GM23248 (cell line): ENCODE measurements at regions not wholly inside any gene's neighbourhood (a gene's known extent, or its start where the extent isn't known, plus 50 kb on each side); places are given as distances from the start of the nearest gene placed in this dataset.

Experiments
- DNase-seq: peaks from one replicate; pipeline ENCODE4 v3.0.0-alpha.2; 2015
- H2AFZ ChIP-seq: fragments of 200-600 bp; sonication (generic); 2 replicates; pipeline ENCODE4 v1.6.1; 2016; ENCODE audit warnings: antibody characterized with exemption
- H3F3A ChIP-seq: fragments of 200-600 bp; sonication (generic); 2 replicates; pipeline ENCODE4 v1.6.1; 2016; ENCODE audit warnings: mild to moderate bottlenecking, antibody characterized with exemption, mixed run types; ENCODE audit not compliant: insufficient read depth
- H3K27ac ChIP-seq: fragments of 200-600 bp; sonication (generic); 2 replicates; pipeline ENCODE4 v1.5.1; 2016; ENCODE audit warnings: mild to moderate bottlenecking
- H3K27me3 ChIP-seq: fragments of 200-600 bp; sonication (generic); replicated peaks from 2 replicates; pipeline ENCODE4 v1.6.1; 2016; ENCODE audit warnings: mild to moderate bottlenecking; ENCODE audit not compliant: insufficient read depth
- H3K36me3 ChIP-seq: fragments of 200-600 bp; sonication (generic); 2 replicates; pipeline ENCODE4 v1.6.1; 2016; ENCODE audit warnings: low read depth, mild to moderate bottlenecking
- H3K4me1 ChIP-seq: fragments of 200-600 bp; sonication (generic); 2 replicates; pipeline ENCODE4 v1.6.1; 2016; ENCODE audit warnings: mild to moderate bottlenecking; ENCODE audit not compliant: insufficient read depth
- H3K4me2 ChIP-seq: fragments of 200-600 bp; sonication (generic); one replicate; pipeline ENCODE4 v1.6.1; 2016; ENCODE audit warnings: mild to moderate bottlenecking; ENCODE audit not compliant: unreplicated experiment
- H3K4me3 ChIP-seq: fragments of 200-600 bp; sonication (generic); 2 replicates; pipeline ENCODE4 v1.5.1; 2016; ENCODE audit warnings: mild to moderate bottlenecking
- H3K79me2 ChIP-seq: fragments of 200-600 bp; sonication (generic); 2 replicates; pipeline ENCODE4 v1.6.1; 2016; ENCODE audit warnings: mild to moderate bottlenecking; ENCODE audit not compliant: insufficient read depth
- H3K9ac ChIP-seq: fragments of 200-600 bp; sonication (generic); 2 replicates; pipeline ENCODE4 v1.6.1; 2016; ENCODE audit warnings: mild to moderate bottlenecking
- H3K9me2 ChIP-seq: fragments of 200-600 bp; sonication (generic); 2 replicates; pipeline ENCODE4 v1.6.1; 2016; ENCODE audit warnings: mixed run types, mild to moderate bottlenecking, moderate library complexity; ENCODE audit not compliant: insufficient read depth
- H3K9me3 ChIP-seq: fragments of 200-600 bp; sonication (generic); one replicate; pipeline ENCODE4 v1.6.1; 2017; ENCODE audit warnings: low read depth
- H4K20me1 ChIP-seq: fragments of 200-600 bp; sonication (generic); 2 replicates; pipeline ENCODE4 v1.6.0; 2016; ENCODE audit not compliant: insufficient read depth
- EZH2 ChIP-seq: fragments of 200-600 bp; sonication (generic); IDR thresholded peaks from 2 replicates; pipeline ENCODE4 v1.6.1; 2018; ENCODE audit warnings: antibody characterized with exemption, mild to moderate bottlenecking; ENCODE audit not compliant: insufficient read depth, poor library complexity, severe bottlenecking
- EZH2phosphoT487 ChIP-seq: fragments of 200-600 bp; sonication (generic); IDR thresholded peaks from 2 replicates; pipeline ENCODE4 v1.6.1; 2018; ENCODE audit warnings: antibody characterized with exemption, moderate library complexity, mild to moderate bottlenecking, low read depth; ENCODE audit not compliant: insufficient read depth
- WGBS, 2 experiments: methylation state at CpG; one replicate each; pipeline ENCODE4 v1.1.6; 2015 to 2017; ENCODE audit warnings: low lambda C conversion rate in 2 of 2, low coverage in 1 of 2; ENCODE audit errors: missing lambda C conversion rate in 2 of 2; 5-methylcytosine and 5-hydroxymethylcytosine counted together
- in situ Hi-C: fragments of 300-500 bp; cut with MboI; formaldehyde crosslinking; loops from 2 replicates; pipeline ENCODE4 v1.15.0; 2020

DNA sequence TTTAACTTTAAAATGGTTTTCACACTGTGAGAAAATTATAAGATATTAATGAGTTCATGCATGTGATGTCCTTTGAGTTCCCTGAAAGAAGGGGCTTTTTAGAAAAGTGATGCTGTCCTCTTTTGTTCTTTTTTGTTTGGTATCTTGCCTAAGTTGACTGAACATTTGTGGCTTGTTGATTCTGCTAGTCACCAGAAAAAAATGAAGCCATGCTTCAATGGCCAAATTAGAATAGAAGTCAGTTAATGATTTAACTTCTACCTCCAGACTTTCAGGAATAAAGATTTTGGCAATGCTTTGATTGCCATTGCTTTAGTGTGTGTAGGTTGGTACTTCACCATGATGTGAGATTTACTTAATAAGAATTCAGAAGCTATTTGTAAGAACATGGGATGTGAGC lies 260.6 kb upstream of the NECTIN3 start:
- no peaks in the 10 kb centered on the region for H3K9me2 ChIP-seq
- H3K9ac ChIP-seq, result peak overlapping the region; percentile 49
- no peaks in the 10 kb centered on the region for H3K36me3 ChIP-seq
- TF ChIP-seq EZH2 (no peak), EZH2phosphoT487 (no peak)
- no peak overlapping the region for H3K4me3 ChIP-seq
- no peaks in the 10 kb centered on the region for H3K27me3 ChIP-seq
- H3K27ac ChIP-seq, result peak overlapping the region; percentile 83
- DNase-seq, result peak; percentile 67
- H3K9me3 ChIP-seq, result no peaks in the 10 kb centered on the region
- no peaks in the 10 kb centered on the region for H4K20me1 ChIP-seq
- in situ Hi-C loops, result no loop called here
- peaks cover 66% of the 10 kb centered on the region for H3K4me1 ChIP-seq
- H3K79me2 ChIP-seq, result no peaks in the 10 kb centered on the region
- peak overlapping the region; percentile 48 for H3K4me2 ChIP-seq
- 0 out of 2 replicates have a peak overlapping the region, but pooled peaks have one; percentile 1 for H2AFZ ChIP-seq
- H3F3A ChIP-seq, result peaks cover 35% of the 10 kb centered on the region

DNA sequence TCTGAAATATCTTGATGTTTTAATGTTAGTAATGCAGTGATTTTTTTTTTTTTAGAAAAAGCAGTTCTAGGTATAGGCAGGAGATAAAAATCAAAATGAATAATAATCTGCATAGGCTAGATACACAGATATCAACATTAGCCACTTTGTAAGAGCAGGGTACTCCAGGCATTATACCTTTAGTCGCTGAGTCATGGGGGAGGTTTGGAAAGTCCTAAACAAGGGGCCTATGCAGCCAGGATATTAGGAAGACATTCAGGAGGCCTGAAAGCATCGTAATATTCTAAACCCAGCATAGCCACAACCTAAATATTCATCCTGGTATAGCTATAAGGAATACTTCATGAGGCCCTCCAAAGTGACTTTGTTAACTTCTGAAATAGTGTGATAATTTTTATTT lies 258.1 kb upstream of the NECTIN3 start:
- no peaks in the 10 kb centered on the region for H3K9me3 ChIP-seq
- H3K27me3 ChIP-seq, result no peaks in the 10 kb centered on the region
- in situ Hi-C loops, result no loop called here

DNA sequence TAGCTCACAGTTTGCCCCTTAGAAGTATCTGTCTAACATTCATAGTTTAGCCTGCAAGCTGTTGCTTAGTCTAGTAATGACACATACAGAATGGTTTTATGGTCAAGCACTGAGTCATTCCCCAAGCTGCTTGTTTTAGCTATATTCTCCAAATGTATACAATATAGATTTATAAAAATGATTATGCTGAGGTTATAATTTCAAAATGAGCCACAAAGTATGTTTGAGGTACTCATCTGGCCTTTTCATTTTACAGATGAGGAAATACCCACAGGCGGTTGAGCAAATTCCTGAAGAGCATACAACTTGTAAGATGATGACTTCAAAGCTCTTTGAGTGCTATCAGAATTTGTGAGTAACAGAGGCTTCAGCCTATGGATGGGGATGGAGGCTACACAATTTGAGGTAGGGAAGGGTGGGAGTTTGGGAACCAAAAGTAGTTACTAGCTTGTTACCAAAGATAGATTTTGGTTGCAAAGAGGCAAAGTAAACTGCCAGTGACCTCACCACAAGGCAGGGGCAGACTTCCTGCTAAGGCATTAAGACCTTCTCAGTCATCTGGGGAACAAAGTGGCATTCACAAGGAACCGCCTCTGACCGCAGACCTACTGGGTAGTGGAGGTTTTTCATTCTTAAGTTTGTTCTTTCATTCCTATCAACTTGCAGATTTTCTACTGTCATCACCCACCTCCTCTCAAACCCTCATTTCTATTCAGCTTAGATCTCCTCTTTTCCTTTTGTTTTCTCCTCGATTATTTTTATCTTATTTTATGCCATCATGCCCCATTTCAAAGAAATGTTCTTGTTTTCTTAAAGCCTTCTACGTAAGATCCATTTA lies 257.2 kb upstream of the NECTIN3 start:
- Histone ChIP-seq H3K4me2 (peak overlapping the region; percentile 71), H3K9me2 (no peaks in the 10 kb centered on the region), H3K9ac (peak overlapping the region; percentile 18; the same call in 1 of the 2 replicates), H3K79me2 (no peaks in the 10 kb centered on the region), H3F3A (peaks cover 38% of the 10 kb centered on the region), H3K4me1 (peaks cover 58% of the 10 kb centered on the region), H3K27ac (peak overlapping the region; percentile 67), H2AFZ (peak overlapping the region; percentile 7; the same call in 1 of the 2 replicates), H3K9me3 (no peaks in the 10 kb centered on the region), H3K36me3 (no peaks in the 10 kb centered on the region), H3K27me3 (no peaks in the 10 kb centered on the region), H4K20me1 (no peaks in the 10 kb centered on the region), H3K4me3 (peak overlapping the region; percentile 48)
- WGBS, 2 experiments, result 20 to 23% methylated on average over 5 of the region's 5 CpGs
- in situ Hi-C loops, result no loop called here
- DNase-seq, result peak; percentile 90
- TF ChIP-seq EZH2phosphoT487 (no peak), EZH2 (no peak)

More for the DNA sequence above, 258.1 kb upstream of the NECTIN3 start:
- H3K79me2 ChIP-seq, result no peaks in the 10 kb centered on the region
- no peaks in the 10 kb centered on the region for H3K9me2 ChIP-seq
- no peaks in the 10 kb centered on the region for H4K20me1 ChIP-seq
- no peak for DNase-seq
- no peak overlapping the region for H3K9ac ChIP-seq
- H3K4me2 ChIP-seq, result no peak overlapping the region
- H3K4me3 ChIP-seq, result 0 out of 2 replicates have a peak overlapping the region, but pooled peaks have one; percentile 2
- H3K27ac ChIP-seq, result peak overlapping the region; percentile 67
- peaks cover 62% of the 10 kb centered on the region for H3K4me1 ChIP-seq
- peaks cover 38% of the 10 kb centered on the region for H3F3A ChIP-seq
- no peak overlapping the region for H2AFZ ChIP-seq
- TF ChIP-seq EZH2phosphoT487 (no peak), EZH2 (no peak)
- no peaks in the 10 kb centered on the region for H3K36me3 ChIP-seq
- 93 to 94% methylated on average over 2 of the region's 2 CpGs for WGBS, 2 experiments

DNA sequence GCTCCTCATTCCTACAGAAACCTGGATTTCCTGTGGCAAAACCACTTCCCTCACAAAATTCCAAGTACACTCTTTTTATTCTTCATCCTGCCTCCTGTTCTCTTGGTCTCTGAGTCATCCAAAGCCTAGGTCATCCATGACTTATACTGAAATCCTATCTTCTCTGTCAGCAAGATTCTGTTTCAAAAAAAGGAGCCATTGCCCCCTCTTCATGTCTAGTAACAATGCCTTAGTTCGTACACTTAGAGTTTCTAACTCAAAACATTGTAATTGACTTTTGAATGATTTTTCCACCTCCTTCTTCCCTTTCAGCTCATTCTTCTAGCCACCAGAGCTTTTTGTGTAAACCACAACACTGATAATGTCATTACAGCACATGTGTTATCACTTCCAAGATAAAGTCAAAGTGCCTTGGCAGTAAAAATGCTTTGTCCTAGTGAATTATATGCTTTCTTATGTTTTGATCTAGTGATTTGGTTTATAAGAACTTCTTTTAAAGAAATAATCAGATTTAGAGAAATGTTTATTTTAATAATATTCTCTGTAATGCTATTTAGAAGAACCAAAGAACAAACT lies 256.5 kb upstream of the NECTIN3 start:
- in situ Hi-C loops, result no loop called here
- H3K27me3 ChIP-seq, result no peaks in the 10 kb centered on the region
- no peaks in the 10 kb centered on the region for H3K9me2 ChIP-seq
- H3K79me2 ChIP-seq, result no peaks in the 10 kb centered on the region
- no peaks in the 10 kb centered on the region for H3K36me3 ChIP-seq
- H3K9ac ChIP-seq, result peak overlapping the region; percentile 18
- peak overlapping the region; percentile 67 for H3K27ac ChIP-seq
- DNase-seq, result peak; percentile 87
- TF ChIP-seq EZH2 (no peak), EZH2phosphoT487 (no peak)
- WGBS, 2 experiments, result 19 to 21% methylated on average over 1 of the region's 1 CpG
- peak overlapping the region; percentile 48 for H3K4me3 ChIP-seq
- H3K4me2 ChIP-seq, result peak overlapping the region; percentile 71
- H2AFZ ChIP-seq, result peak overlapping the region; percentile 7
- H3K4me1 ChIP-seq, result peaks cover 53% of the 10 kb centered on the region
- H4K20me1 ChIP-seq, result no peaks in the 10 kb centered on the region
- peaks cover 38% of the 10 kb centered on the region for H3F3A ChIP-seq
- no peaks in the 10 kb centered on the region for H3K9me3 ChIP-seq
